ENCODE measurements at regions not wholly inside any gene's neighbourhood (a gene's known extent, or its start where the extent isn't known, plus 50 kb on each side); places are given as distances from the start of the nearest gene placed in this dataset.

- H3K27me3 ChIP-seq, result no peaks in the 10 kb centered on the region
- DNase-seq, result no peak
- peaks cover 0 to 9% of the 10 kb centered on the region in 2 donors for H3K9me3 ChIP-seq
- intact Hi-C loops (cut with DNase I; ENCODE audit: low total_unique reads), result no loop called here
- H3K27ac ChIP-seq, result no peak overlapping the region
- no peaks in the 10 kb centered on the region for H3K4me1 ChIP-seq
- H3K36me3 ChIP-seq, result no peaks in the 10 kb centered on the region
- in situ Hi-C loops (cut with MboI; ENCODE audit: low pct_ligation_motif_present in 1 of 4, low pct_unique_long_range_greater_than_20kb in 1 of 4, low sequenced_read_pairs in 3 of 4), result no loop called here
- H3K4me3 ChIP-seq, result no peak overlapping the region
- TF ChIP-seq CTCF (IDR thresholded peaks at IDR 0.05), result no peak
- no peak for TF ChIP-seq POLR2A (IDR thresholded peaks at IDR 0.05)
- TF ChIP-seq POLR2AphosphoS5 (IDR thresholded peaks at IDR 0.05), result no peak
- no peak for TF ChIP-seq EP300 (IDR thresholded peaks at IDR 0.05; ENCODE audit: low read depth)
These were observed 245.4 kb downstream of the IPO8 start for GRCh38 chr12:30450226-30450625.

GRCh38 chr12:30448038-30448437, 247.6 kb downstream of the IPO8 start:
- in situ Hi-C loops (cut with MboI; ENCODE audit: low pct_ligation_motif_present in 1 of 4, low pct_unique_long_range_greater_than_20kb in 1 of 4, low sequenced_read_pairs in 3 of 4) (no loop called here), intact Hi-C loops (cut with DNase I; ENCODE audit: low total_unique reads) (no loop called here)
- H3K9me3 ChIP-seq, result peaks cover 0 to 9% of the 10 kb centered on the region in 2 donors
- no peak overlapping the region for H3K27ac ChIP-seq
- 82% methylated on average over 2 of the region's 2 CpGs for WGBS, 2 donors (ENCODE audit: low coverage in 1 of 2)
- H3K36me3 ChIP-seq, result no peaks in the 10 kb centered on the region
- H3K4me1 ChIP-seq, result no peaks in the 10 kb centered on the region
- DNase-seq, result no peak
- no peaks in the 10 kb centered on the region for H3K27me3 ChIP-seq
- no peak overlapping the region for H3K4me3 ChIP-seq
- TF ChIP-seq EP300 (IDR thresholded peaks at IDR 0.05; ENCODE audit: low read depth), result no peak
- TF ChIP-seq CTCF (IDR thresholded peaks at IDR 0.05), result no peak
- no peak for TF ChIP-seq POLR2AphosphoS5 (IDR thresholded peaks at IDR 0.05)
- no peak for TF ChIP-seq POLR2A (IDR thresholded peaks at IDR 0.05)

GRCh38 chr12:30447061-30447750, 248.5 kb downstream of the IPO8 start:
- 59 to 64% methylated on average over 4 to 6 of the region's 6 CpGs for WGBS, 2 donors (ENCODE audit: low coverage in 1 of 2)
- intact Hi-C loops (cut with DNase I; ENCODE audit: low total_unique reads), result no loop called here
- Histone ChIP-seq H3K9me3 (peaks cover 0 to 9% of the 10 kb centered on the region in 2 donors), H3K36me3 (no peaks in the 10 kb centered on the region), H3K4me1 (no peaks in the 10 kb centered on the region), H3K27me3 (no peaks in the 10 kb centered on the region), H3K4me3 (no peak overlapping the region), H3K27ac (no peak overlapping the region)
- no peak for DNase-seq
- TF ChIP-seq POLR2AphosphoS5 (IDR thresholded peaks at IDR 0.05) (no peak), POLR2A (IDR thresholded peaks at IDR 0.05) (no peak), CTCF (IDR thresholded peaks at IDR 0.05) (no peak), EP300 (IDR thresholded peaks at IDR 0.05; ENCODE audit: low read depth) (no peak)
- in situ Hi-C loops (cut with MboI; ENCODE audit: low pct_ligation_motif_present in 1 of 4, low pct_unique_long_range_greater_than_20kb in 1 of 4, low sequenced_read_pairs in 3 of 4), result no loop called here

GRCh38 chr12:30442461-30442860, 253.2 kb downstream of the IPO8 start:
- no peak for TF ChIP-seq POLR2AphosphoS5 (IDR thresholded peaks at IDR 0.05)
- TF ChIP-seq POLR2A (IDR thresholded peaks at IDR 0.05), result no peak
- no peak for TF ChIP-seq EP300 (IDR thresholded peaks at IDR 0.05; ENCODE audit: low read depth)
- no peak for TF ChIP-seq CTCF (IDR thresholded peaks at IDR 0.05)
- H3K36me3 ChIP-seq, result no peaks in the 10 kb centered on the region
- no peak overlapping the region for H3K4me3 ChIP-seq
- no peak overlapping the region for H3K27ac ChIP-seq
- in situ Hi-C loops (cut with MboI; ENCODE audit: low pct_ligation_motif_present in 1 of 4, low pct_unique_long_range_greater_than_20kb in 1 of 4, low sequenced_read_pairs in 3 of 4), result no loop called here
- H3K4me1 ChIP-seq, result peaks cover 0 to 3% (median 0%) of the 10 kb centered on the region in 4 donors
- DNase-seq, result no peak
- intact Hi-C loops (cut with DNase I; ENCODE audit: low total_unique reads), result no loop called here
- H3K9me3 ChIP-seq, result no peaks in the 10 kb centered on the region
- no peaks in the 10 kb centered on the region for H3K27me3 ChIP-seq
